NOMO-1 (cell line): ENCODE measurements at regions not wholly inside any gene's neighbourhood (a gene's known extent, or its start where the extent isn't known, plus 50 kb on each side); places are given as distances from the start of the nearest gene placed in this dataset.

Experiments
- DNase-seq, 2 experiments: peaks; one replicate each; lab custom pipeline; 2025; ENCODE audit not compliant: unreplicated experiment in 2 of 2; lab: John Stamatoyannopoulos, UW

DNA sequence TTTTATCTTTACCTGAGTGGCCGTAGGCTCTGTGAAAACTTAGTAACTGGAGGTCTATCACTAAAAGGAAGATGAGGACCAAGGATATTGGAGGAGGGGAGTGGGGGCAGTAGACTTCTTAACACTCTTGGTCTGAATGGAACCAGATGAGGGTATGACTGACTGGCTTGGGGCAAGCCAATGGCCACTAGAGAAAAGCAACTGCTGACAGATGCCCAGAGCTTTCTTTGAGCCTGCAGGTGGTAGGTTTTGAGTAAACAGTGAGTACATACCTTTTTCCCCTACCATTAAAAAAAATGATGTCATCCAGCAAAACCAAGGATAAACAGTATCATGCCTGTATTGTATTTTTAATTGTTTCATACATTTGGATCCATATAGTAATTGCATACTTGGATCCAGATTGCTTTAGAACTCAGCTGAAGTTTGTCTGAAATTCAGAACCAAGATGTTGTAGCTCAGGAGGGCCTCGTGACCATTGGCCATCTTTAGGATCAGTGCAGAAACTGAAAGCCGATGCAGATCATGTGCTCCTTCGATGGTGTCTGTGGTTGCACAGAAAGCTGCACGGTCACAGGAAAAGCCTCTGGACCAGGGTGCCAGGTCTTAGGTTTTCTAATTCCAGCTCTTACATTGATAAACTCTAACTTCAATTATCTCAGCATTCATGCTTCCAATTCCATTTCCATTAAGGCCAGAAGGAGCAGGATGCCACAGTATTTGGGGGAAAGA, 131.0 kb downstream of the PDGFRA start:
- no peak for DNase-seq

DNA sequence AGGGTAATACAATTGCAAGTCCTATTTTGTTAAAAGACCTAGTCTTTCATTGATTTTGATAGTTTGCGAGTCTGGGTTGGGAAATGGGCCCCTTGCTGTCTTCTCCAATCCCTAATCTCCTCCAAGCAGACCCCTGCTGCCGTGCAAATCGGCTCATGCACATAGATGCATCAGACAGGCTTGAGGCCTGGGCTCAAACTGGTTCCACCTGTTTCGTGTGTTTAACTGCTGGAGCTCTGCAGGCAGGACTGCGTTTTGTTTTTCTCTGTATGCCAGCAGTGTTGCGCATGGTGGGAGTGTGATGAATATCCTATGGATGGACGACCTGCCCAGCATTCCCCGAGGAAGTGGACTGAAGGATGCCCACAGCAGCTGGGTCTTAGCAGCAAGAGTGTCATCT, 133.9 kb downstream of the PDGFRA start:
- no peak for DNase-seq

DNA sequence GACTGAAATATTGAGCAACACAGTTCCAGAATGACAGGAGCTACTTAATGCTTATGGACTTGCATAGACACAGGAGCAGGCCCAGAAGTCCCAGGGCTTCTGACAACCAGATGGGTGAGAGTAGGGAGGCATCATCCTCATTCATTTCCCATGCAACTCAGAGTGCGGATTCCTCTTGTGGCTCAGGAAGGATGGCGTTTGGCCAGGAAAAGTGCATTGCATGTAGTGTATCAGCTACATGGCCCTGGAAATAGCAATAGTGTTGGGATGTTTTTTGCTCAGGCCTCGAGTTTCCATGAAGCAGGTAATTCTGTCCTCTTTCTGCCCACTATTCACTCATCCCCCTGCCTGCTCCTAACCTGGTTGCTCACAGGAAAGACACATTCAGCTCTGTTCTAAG, 136.6 kb downstream of the PDGFRA start:
- no peak for DNase-seq

- no peak for DNase-seq
Measured at GRCh38 chr4:54367059-54367458, 138.0 kb downstream of the PDGFRA start.

- DNase-seq = peak in 1 of 2 experiments; percentile 13
Measured at GRCh38 chr4:54368281-54369265, 139.5 kb downstream of the PDGFRA start.

- DNase-seq = no peak
Measured at GRCh38 chr4:54371173-54371572, 142.1 kb downstream of the PDGFRA start.

GRCh38 chr4:54372951-54373350, 143.9 kb downstream of the PDGFRA start:
- no peak for DNase-seq

GRCh38 chr4:54373718-54374210, 144.7 kb downstream of the PDGFRA start:
- no peak for DNase-seq

DNA sequence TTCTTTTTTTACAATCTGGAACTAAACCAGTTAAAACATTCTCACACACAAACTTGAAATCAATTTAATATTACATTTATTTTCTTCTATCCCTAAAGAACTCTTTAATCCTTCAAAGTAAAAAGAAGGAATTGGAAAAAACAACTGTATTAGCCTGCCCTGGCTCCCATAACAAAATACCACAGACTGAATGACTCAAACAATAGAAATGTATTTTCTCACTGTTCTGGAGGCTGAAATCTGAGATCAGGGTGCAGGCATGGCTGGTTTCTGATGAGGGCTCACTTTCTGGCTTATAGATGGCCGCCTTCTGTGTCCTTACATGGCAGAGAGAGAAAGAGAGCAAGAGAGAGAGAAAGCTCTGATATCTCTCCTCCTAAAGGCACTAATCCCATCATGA, 149.4 kb downstream of the PDGFRA start:
- DNase-seq = no peak

DNA sequence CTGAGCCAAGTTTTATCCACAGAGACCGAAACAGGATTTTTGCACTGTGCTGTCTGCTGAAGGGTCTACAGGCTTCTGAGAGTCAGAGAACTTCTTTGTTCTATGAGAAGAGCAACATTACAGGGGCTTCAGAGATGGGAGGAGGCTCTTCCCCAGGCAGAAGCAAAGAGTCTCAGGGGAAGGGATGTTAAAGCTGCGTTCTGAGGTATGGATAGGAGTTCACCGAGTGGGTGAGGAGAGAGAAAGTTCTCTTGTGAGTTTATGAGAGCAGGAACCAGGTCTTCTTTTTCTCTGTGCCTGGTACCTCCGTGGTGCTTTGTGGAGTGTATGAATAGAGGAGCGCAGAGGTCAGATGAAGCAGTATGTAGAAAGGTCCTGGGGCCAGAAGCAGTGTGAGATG, 155.1 kb downstream of the PDGFRA start:
- no peak for DNase-seq

GRCh38 chr4:54384563-54384962, 155.5 kb downstream of the PDGFRA start:
- peak; percentile 24 to 33 for DNase-seq

DNA sequence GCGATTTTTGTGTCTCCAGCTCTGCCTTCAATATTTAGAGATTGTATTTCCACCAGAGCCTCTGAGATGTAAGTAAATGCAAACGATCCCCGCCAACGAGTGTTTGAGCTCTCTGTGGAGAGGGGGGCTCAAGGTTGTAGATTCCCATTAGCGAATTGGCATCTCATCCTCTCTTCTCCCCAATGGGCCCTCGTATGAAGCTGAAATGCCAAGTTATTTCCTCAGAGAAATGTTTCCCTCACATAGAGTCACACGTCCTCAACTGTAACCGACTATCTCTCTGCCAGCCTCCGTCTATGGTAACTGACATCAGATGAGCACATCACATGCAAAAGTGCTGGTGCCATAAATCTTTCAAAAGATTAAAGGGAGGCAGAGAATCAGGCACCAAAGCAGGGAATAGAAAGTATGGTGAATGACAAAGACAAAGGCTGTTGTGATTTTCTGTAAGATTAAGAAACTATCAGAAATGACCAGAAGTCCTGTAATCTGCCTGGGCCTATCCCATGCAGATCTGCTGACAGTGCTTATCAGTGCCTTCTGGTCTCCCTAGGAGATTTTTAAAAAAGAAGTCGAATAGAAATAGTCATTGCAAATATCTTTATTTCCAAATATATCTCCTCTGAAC, 157.1 kb downstream of the PDGFRA start:
- DNase-seq = no peak

- DNase-seq = no peak
Measured at GRCh38 chr4:54386693-54387092, 157.6 kb downstream of the PDGFRA start.

GRCh38 chr4:54390670-54391069, 161.6 kb downstream of the PDGFRA start:
- DNase-seq = no peak

DNA sequence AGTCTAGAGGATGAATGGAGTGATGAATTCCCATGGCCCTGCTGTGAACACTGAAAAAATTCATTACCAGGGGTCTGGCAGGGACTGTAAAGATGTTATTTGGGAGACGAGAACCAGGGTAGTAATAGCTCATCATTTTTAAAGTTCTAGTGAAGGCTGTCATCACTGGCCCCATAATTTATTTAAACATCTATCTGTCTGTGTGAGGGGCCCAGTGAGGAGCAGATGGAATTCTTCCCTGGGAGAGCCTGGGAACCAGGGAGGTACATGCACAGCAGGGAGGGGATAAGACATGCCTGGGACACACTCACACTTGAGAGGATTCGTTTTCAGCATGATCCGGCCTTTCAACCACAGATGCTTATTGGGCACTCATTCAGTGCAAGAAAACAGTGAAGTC, 162.0 kb downstream of the PDGFRA start:
- DNase-seq = no peak

GRCh38 chr4:54392479-54392878, 163.4 kb downstream of the PDGFRA start:
- peak in 1 of 2 experiments; percentile 10 for DNase-seq

GRCh38 chr4:54393243-54393642, 164.2 kb downstream of the PDGFRA start:
- no peak for DNase-seq

DNA sequence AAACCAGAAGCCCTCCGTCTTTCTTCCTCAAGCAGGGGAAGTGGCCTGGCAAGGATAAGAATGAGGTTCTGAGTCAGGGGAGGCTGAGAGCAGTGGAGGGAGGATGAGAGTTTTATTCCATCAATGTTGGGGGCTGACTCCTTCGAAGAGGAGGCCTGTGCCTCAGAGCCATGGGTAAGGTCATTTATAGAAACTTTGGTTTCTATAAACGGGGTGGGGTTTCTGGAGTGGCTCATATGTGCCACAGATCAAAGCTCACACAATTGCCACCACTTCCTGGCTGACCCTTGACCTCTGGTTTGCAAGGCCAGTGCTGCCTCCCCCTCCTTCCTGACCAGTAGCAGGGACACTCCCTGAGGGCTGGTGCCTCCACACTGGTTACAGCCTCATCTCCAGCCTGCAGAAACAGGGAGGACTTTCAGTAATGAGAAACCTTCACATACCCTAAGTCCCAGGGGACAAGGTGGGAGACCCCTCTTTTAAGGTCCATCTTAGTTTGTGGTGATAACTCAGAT, 166.0 kb downstream of the PDGFRA start:
- no peak for DNase-seq

GRCh38 chr4:54400188-54400587, 171.1 kb downstream of the PDGFRA start:
- DNase-seq = no peak

DNA sequence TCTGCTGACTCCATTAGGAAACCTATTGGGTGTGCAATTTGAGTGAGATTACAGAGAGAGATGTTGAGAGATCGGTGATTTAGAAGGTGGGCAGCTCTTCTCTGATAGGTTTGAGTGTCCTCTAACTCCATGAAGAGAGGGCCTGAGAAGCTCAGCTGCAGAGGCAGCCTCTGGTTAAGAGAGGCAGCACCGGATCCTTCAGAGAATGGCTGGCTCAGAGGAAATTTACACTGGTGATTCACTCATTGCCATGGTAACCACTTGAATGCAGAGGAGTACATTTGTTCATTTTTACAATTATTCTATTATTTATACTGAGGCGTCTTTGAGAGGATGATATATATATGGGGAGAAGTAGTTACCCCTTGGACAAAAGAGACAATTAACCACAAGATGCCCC, 171.7 kb downstream of the PDGFRA start:
- no peak for DNase-seq

DNA sequence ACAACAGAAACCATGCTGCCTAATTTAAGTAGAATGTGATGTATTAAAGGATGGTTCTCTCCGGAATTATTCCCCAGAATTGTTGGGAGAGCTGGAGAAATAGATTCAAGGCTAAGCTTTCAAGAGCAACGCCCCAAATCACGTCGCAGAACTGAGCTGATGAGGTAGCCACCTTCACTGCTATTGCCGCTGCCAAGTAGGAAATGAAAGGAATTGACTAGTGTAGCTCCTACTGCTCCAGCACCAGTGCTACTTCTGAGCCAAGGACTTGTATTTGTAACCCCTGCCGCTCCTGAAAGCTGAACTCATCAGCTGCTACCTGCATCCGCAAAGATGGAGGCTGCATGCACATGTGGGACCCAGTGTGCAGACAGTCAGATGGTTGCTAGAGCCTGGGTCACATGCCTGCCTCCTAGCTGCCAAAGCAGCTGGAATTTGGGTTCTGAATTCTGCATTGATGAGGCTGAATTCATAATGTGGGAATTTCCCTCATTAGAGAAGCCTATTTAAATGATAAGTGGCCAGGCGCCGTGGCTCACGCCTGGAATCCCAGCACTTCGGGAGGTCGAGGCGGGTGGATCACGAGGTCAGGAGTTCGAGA, 173.9 kb downstream of the PDGFRA start:
- no peak for DNase-seq
